ENCODE measurements at regions not wholly inside any gene's neighbourhood (a gene's known extent, or its start where the extent isn't known, plus 50 kb on each side); places are given as distances from the start of the nearest gene placed in this dataset.
"Not testable (repeated sequence)": the region's sequence is repeated elsewhere in the genome, so short reads cannot be mapped to it uniquely, and the experiment has no call there.

GRCh38 chr3:167102071-167102470 lies 278.0 kb downstream of the ZBBX start:
- DNase-seq: no peak

- DNase-seq: no peak
Measured at GRCh38 chr3:167100651-167101050, 279.4 kb downstream of the ZBBX start.

- no peak for DNase-seq
Measured at GRCh38 chr3:167100200-167100599, 279.9 kb downstream of the ZBBX start.

GRCh38 chr3:167095976-167096375 lies 284.1 kb downstream of the ZBBX start:
- no peak for DNase-seq

GRCh38 chr3:167094632-167095031 lies 285.5 kb downstream of the ZBBX start:
- no peak for DNase-seq

- DNase-seq: no peak
Measured at GRCh38 chr3:167091226-167091625, 288.9 kb downstream of the ZBBX start.

GRCh38 chr3:167084545-167084944 lies 295.6 kb downstream of the ZBBX start:
- no peak for DNase-seq

- DNase-seq: no peak
Measured at GRCh38 chr3:167078070-167078622, 302.0 kb downstream of the ZBBX start.

GRCh38 chr3:167067787-167068161 lies 312.3 kb downstream of the ZBBX start:
- no peak for DNase-seq

- DNase-seq: no peak
Measured at GRCh38 chr3:167066977-167067786, 312.9 kb downstream of the ZBBX start.

- no peak for DNase-seq
Measured at GRCh38 chr3:167057581-167057980, 322.5 kb downstream of the ZBBX start.

- DNase-seq: no peak
Measured at GRCh38 chr3:167054926-167055325, 325.2 kb downstream of the ZBBX start.

- no peak for DNase-seq
Measured at GRCh38 chr3:167051421-167051820, 328.7 kb downstream of the ZBBX start.

GRCh38 chr3:167033866-167034265 lies 346.2 kb downstream of the ZBBX start:
- DNase-seq: no peak

- DNase-seq: no peak
Measured at GRCh38 chr3:167032267-167032876, 347.7 kb downstream of the ZBBX start.

- DNase-seq: no peak
Measured at GRCh38 chr3:167031364-167032049, 348.6 kb downstream of the ZBBX start.

- DNase-seq: no peak
Measured at GRCh38 chr3:167030082-167030725, 349.9 kb downstream of the ZBBX start.

GRCh38 chr3:167019503-167019902 lies 360.6 kb downstream of the ZBBX start:
- not testable (repeated sequence) for DNase-seq

- DNase-seq: not testable (repeated sequence)
Measured at GRCh38 chr3:167018591-167019111, 361.4 kb downstream of the ZBBX start.

GRCh38 chr3:167012691-167013090 lies 367.4 kb downstream of the ZBBX start:
- no peak for DNase-seq

- no peak for DNase-seq
Measured at GRCh38 chr3:167008791-167009190, 371.3 kb downstream of the ZBBX start.

- DNase-seq: no peak
Measured at GRCh38 chr3:167001374-167001773, 378.7 kb downstream of the ZBBX start.
